Spinal cord (tissue), 9 donors: ENCODE measurements at regions not wholly inside any gene's neighbourhood (a gene's known extent, or its start where the extent isn't known, plus 50 kb on each side); places are given as distances from the start of the nearest gene placed in this dataset.

ENCODE experiments used
- DNase-seq, 6 donors: peaks; one replicate each; pipeline versions ENCODE4 v3.0.0 to v3.0.0-alpha.2; 2013 to 2015; ENCODE audit warnings: low spot score in 6 of 6, low read depth in 4 of 6
- H3K27ac ChIP-seq: one replicate; pipeline ENCODE4 v1.5.1; 2013; ENCODE audit warnings: low read depth, low read length, control low read depth
- H3K27me3 ChIP-seq: one replicate; pipeline ENCODE4 v1.6.1; 2013; ENCODE audit warnings: low read length; ENCODE audit not compliant: control insufficient read depth, insufficient read depth
- H3K36me3 ChIP-seq: one replicate; pipeline ENCODE4 v1.6.1; 2013; ENCODE audit warnings: low read length; ENCODE audit not compliant: control insufficient read depth, insufficient read depth
- H3K4me1 ChIP-seq: one replicate; pipeline ENCODE4 v1.6.1; 2013; ENCODE audit warnings: low read length; ENCODE audit not compliant: control insufficient read depth, insufficient read depth
- H3K4me3 ChIP-seq: one replicate; pipeline ENCODE4 v1.5.1; 2013; ENCODE audit warnings: low read depth, low read length, control low read depth
- H3K9me3 ChIP-seq: one replicate; pipeline ENCODE4 v1.6.1; 2013; ENCODE audit warnings: low read length; ENCODE audit not compliant: control insufficient read depth, insufficient read depth
- WGBS: methylation state at CpG from one replicate; pipeline ENCODE4 v1.1.5; 2013; ENCODE audit warnings: missing lambda C conversion rate; ENCODE audit not compliant: insufficient coverage; 5-methylcytosine and 5-hydroxymethylcytosine counted together
- donor health status: healthy.

DNA sequence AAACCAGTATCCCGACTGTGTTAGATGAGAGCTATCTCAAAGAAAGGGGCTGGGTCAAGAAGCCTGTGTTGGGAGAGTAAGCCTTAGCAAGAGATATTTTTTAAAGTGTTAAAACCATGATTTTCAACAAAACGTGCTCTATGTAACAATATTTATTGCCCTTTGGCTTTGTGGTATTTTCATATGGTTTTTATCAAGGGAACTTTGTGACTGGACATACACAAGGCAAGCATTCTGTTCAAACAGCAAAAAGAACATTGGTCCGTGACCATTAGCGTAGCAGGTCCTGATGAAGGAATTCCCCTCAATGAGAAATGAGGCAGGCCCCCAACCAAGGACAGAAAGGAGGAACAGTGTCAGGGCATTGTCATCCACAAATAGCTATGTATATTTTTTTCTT lies 222.6 kb downstream of the MYLK4 start:
- no peaks in the 10 kb centered on the region for H3K9me3 ChIP-seq
- H3K36me3 ChIP-seq: no peaks in the 10 kb centered on the region
- no peaks in the 10 kb centered on the region for H3K27me3 ChIP-seq
- H3K27ac ChIP-seq: no peak overlapping the region
- WGBS: 83% methylated on average over 2 of the region's 4 CpGs
- no peak overlapping the region for H3K4me3 ChIP-seq
- H3K4me1 ChIP-seq: no peaks in the 10 kb centered on the region
- DNase-seq: no peak

DNA sequence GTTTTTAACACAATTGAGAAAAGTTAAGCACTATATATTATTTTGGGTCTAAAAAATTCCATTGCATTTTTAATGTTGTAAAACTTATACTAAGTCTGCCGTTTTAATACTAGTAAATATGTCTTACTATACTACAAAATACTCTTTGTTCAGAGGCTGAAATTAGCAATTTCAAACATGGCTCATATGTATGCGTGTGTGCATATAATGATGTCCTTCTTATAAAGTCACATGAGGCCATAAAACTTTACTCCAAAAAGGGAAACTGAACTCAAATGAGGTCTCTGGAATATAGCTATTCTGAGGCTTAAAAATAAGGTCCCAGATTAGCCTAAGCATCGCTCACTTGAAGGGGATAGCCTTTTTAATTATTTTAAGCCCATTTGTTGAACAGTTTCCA lies 224.0 kb downstream of the MYLK4 start:
- DNase-seq: no peak
- no CpG with 5 or more reads among the region's 3 CpGs for WGBS
- no peaks in the 10 kb centered on the region for H3K9me3 ChIP-seq
- H3K27ac ChIP-seq: no peak overlapping the region
- no peaks in the 10 kb centered on the region for H3K36me3 ChIP-seq
- no peaks in the 10 kb centered on the region for H3K27me3 ChIP-seq
- no peak overlapping the region for H3K4me3 ChIP-seq
- no peaks in the 10 kb centered on the region for H3K4me1 ChIP-seq

DNA sequence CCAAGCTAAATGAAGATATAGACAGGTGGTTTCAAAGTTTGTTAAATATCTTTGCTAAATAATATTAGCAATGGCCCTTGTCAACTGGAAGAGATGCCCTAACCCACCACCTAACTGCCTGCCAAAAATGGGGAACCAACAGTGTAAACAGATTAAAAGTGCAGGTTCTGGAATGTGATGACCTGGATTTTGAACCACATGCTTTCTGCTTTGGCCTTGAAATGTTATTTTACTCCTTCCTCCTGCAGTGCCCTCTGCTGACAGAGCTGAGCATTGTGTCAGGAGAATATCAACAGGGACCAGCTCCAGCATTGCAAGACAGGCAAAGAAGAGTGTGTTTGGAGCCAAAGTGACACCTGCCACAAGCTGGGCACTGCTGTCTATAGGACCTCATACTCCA lies 226.6 kb downstream of the MYLK4 start:
- Histone ChIP-seq H3K4me3 (no peak overlapping the region), H3K27me3 (no peaks in the 10 kb centered on the region), H3K4me1 (no peaks in the 10 kb centered on the region), H3K27ac (no peak overlapping the region), H3K9me3 (peaks cover 4% of the 10 kb centered on the region), H3K36me3 (no peaks in the 10 kb centered on the region)
- no peak for DNase-seq

DNA sequence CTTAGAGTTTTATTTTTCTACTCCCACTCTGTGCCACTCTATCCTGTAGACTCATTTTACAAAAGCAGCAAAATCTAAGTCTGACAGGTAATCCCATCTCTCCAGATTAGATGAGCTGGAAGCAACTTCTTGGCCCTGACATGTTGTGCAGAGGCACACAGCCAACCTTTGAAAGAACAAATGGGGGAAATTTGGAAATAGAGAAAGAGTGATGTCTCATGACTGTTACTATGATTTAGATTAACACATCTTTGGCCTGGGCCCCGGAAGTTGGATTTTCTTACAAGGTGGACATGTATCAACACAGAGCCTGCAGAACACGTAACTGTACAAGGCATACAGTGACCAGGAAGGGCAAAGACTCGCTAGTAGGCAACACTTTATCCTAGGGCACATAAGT lies 227.7 kb downstream of the MYLK4 start:
- no peaks in the 10 kb centered on the region for H3K4me1 ChIP-seq
- no peak overlapping the region for H3K27ac ChIP-seq
- 92% methylated on average over 3 of the region's 3 CpGs for WGBS
- H3K27me3 ChIP-seq: no peaks in the 10 kb centered on the region
- H3K36me3 ChIP-seq: no peaks in the 10 kb centered on the region
- no peak overlapping the region for H3K4me3 ChIP-seq
- peaks cover 4% of the 10 kb centered on the region for H3K9me3 ChIP-seq
- DNase-seq: no peak

DNA sequence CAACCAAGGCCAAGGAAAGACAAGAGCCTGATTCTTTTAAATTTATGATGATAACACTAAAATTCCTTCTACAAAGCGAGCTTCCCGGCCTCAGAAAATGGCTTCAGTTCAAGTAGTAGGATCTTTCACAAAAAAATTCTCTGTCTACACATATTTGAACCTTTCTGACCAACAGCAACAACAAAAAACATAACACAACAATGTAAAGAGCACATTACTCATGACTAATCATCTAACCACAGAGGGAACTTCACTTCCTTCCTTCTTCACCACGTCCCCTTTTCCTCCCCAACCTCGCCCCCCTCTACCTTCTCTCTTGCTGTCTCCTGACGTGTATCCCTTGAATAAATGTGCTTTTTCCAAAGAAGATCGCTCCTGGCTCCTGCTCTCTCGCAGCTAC lies 228.2 kb downstream of the MYLK4 start:
- Histone ChIP-seq H3K36me3 (no peaks in the 10 kb centered on the region), H3K27me3 (no peaks in the 10 kb centered on the region), H3K4me3 (no peak overlapping the region), H3K27ac (no peak overlapping the region), H3K9me3 (peaks cover 4% of the 10 kb centered on the region), H3K4me1 (no peaks in the 10 kb centered on the region)
- no peak for DNase-seq
- WGBS: 60% methylated on average over 6 of the region's 7 CpGs

DNA sequence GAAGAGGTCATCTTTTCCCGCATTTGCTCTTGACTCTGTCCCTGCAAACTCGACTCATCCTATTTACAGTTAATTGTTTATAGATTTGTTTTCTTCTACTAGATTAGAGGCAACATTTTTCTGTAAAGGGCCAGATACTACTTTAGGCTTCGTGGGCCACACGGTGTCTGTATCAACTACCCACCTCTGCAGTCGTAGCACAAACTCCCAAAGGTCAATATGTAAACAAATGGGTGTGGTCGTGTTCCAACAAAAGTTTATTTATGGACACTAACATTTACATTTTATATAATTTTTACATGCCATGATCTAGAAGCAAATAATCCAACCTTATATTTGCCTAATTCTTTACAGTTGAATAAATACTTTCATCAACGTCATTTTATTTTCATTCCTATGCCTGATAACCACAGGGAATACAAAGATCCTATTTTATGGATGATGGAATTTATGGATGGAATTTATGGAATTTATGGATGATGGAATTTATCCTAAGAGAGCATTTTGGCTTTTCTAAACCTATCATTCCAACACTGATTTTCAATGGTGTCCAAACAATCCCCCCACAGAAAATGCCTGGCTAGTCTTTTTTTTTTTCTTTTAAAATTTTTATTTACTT lies 232.8 kb downstream of the MYLK4 start:
- Histone ChIP-seq H3K4me3 (no peak overlapping the region), H3K9me3 (peaks cover 4% of the 10 kb centered on the region), H3K4me1 (no peaks in the 10 kb centered on the region), H3K36me3 (no peaks in the 10 kb centered on the region), H3K27ac (no peak overlapping the region), H3K27me3 (no peaks in the 10 kb centered on the region)
- WGBS: no CpG with 5 or more reads among the region's 7 CpGs
- no peak for DNase-seq

DNA sequence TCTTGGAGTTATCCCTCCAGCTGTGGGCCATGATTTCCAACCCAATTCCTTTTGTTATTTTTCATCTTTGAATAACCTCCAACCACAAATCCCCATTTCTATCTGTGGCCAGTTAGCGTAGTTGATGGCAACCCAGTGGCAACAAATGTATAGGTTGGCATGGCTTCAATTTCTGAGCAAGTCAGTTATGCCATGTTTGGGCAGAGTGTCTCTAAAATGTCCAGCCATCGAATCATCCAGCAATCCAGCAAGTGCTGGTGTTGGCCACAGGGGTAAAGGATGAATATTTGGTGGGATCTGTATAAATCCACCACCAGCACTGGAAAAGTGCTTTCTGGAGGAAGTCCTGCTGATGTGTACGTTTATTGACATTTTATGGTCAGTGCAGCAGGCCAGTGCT lies 233.3 kb downstream of the MYLK4 start:
- 83% methylated on average over 2 of the region's 3 CpGs for WGBS
- H3K4me1 ChIP-seq: no peaks in the 10 kb centered on the region
- H3K27ac ChIP-seq: no peak overlapping the region
- H3K9me3 ChIP-seq: peaks cover 4% of the 10 kb centered on the region
- no peaks in the 10 kb centered on the region for H3K27me3 ChIP-seq
- no peak overlapping the region for H3K4me3 ChIP-seq
- no peaks in the 10 kb centered on the region for H3K36me3 ChIP-seq
- DNase-seq: no peak

DNA sequence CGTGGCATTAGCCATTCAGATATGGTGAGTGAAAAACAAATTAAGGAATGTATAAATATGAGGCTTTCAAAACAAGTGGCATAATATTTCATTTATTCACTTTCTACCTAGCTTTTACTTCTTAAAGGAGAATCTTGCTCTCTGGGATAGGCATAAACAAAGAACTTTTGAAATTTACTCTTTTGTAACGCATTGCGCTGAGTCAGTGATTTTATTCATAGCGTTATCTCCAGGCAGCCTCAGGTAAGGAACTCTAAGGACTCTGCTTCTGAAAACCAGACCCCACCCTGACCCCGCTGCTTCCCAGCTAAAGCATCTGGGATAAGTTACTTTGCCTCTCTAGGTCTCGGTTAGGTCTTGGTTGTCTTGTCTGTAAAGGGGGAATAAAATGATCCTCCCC lies 234.7 kb downstream of the MYLK4 start:
- H3K4me3 ChIP-seq: no peak overlapping the region
- peaks cover 4% of the 10 kb centered on the region for H3K9me3 ChIP-seq
- no peaks in the 10 kb centered on the region for H3K36me3 ChIP-seq
- no peaks in the 10 kb centered on the region for H3K4me1 ChIP-seq
- no peaks in the 10 kb centered on the region for H3K27me3 ChIP-seq
- H3K27ac ChIP-seq: no peak overlapping the region
- 100% methylated on average over 3 of the region's 6 CpGs for WGBS
- DNase-seq: no peak

DNA sequence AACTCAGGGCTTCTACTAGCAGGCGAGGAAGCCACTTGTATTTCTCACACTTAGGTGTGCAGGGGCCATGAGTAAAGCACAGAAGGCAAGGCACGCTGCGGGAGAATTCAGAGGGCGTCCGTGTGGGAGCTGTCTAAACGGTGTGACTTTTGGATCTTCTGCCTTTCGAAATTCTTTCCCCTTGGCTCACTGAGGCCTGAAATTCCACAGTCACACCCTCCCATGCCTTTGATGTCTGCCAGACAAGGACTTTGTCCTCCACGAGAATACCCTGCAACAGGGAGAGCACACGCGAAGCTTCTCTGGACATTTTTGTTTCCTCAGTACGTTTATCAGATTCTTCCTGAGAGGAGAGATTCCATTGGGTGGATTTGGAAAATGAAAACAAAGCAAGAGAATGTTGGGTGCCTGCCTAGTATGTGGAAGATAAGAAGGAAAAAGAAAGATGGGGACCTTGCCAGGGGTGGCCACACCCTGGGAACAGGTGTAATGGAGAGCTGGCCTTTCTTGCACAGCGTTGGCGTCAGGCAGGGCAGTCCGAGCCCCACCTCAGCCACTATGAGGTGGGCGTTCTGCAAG lies 235.7 kb downstream of the MYLK4 start:
- no peaks in the 10 kb centered on the region for H3K27me3 ChIP-seq
- no peak for DNase-seq
- H3K36me3 ChIP-seq: no peaks in the 10 kb centered on the region
- H3K9me3 ChIP-seq: peaks cover 4% of the 10 kb centered on the region
- 89% methylated on average over 13 of the region's 15 CpGs for WGBS
- no peaks in the 10 kb centered on the region for H3K4me1 ChIP-seq
- H3K4me3 ChIP-seq: no peak overlapping the region
- no peak overlapping the region for H3K27ac ChIP-seq

DNA sequence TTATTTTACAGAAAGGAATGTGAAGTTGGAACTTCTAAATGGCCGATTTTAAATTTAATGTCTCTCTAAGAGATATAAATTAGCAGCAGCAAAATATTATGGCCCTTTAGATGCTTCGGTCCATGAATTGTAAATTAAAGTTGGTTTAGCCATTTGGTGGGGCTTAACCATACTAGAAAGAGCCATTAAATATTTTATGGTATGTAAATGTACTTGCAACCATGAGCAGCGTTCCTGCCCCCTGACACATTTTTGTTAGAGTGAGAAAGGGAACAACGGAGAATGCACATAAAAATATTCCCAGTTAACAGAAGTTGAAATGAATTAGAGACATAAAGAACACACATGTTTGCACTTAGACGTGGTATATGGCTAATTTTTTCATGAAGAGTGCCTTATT lies 237.9 kb downstream of the MYLK4 start:
- Histone ChIP-seq H3K36me3 (no peaks in the 10 kb centered on the region), H3K4me1 (no peaks in the 10 kb centered on the region), H3K4me3 (no peak overlapping the region), H3K27ac (no peak overlapping the region), H3K9me3 (no peaks in the 10 kb centered on the region), H3K27me3 (no peaks in the 10 kb centered on the region)
- no CpG with 5 or more reads among the region's 5 CpGs for WGBS
- DNase-seq: peak in 1 of 6 donors; percentile 71
